SK-N-SH (cell line): ENCODE measurements at regions not wholly inside any gene's neighbourhood (a gene's known extent, or its start where the extent isn't known, plus 50 kb on each side); places are given as distances from the start of the nearest gene placed in this dataset.

Source experiments
- CTCF ChIA-PET: fragments of 300-600, 350-600 bp; formaldehyde crosslinking; extraction: SDS; loops from one replicate; lab custom pipeline; 2021; lab: Yijun Ruan, JAX
- POLR2A ChIA-PET: fragments of 350-600 bp; sonication (Branson Sonifier 250); formaldehyde crosslinking; extraction: SDS; loops from one replicate; lab custom pipeline; 2020; ENCODE audit warnings: antibody characterized with exemption, inconsistent platforms; lab: Yijun Ruan, JAX
- DNase-seq: peaks from one replicate; pipeline ENCODE4 v3.0.0; 2012
- H2AFZ ChIP-seq: fragments of 200-600 bp; sonication (generic); 2 replicates; pipeline ENCODE4 v1.8.1; 2016; ENCODE audit warnings: antibody characterized with exemption, mild to moderate bottlenecking, low read depth
- H3F3A ChIP-seq: fragments of 200-600 bp; sonication (generic); replicated peaks from 2 replicates; pipeline ENCODE3; 2016; ENCODE audit warnings: antibody characterized with exemption, mild to moderate bottlenecking; ENCODE audit not compliant: insufficient read depth
- H3K27ac ChIP-seq, 2 experiments: fragments of 200-500 bp in 1 of 2; fragments of 200-600 bp in 1 of 2; sonication (Bioruptor generic) in 1 of 2; sonication (generic), shearing (Covaris generic) in 1 of 2; 2 replicates each; pipeline versions ENCODE4 v1.5.1 to v1.6.1; 2014 to 2016; ENCODE audit warnings: low read depth in 2 of 2, inconsistent platforms in 1 of 2, low read length in 1 of 2, mild to moderate bottlenecking in 1 of 2, mixed read lengths in 1 of 2
- H3K27me3 ChIP-seq: fragments of 200-600 bp; sonication (generic), shearing (Covaris generic); 2 replicates; pipeline ENCODE4 v1.6.1; 2016; ENCODE audit warnings: mixed run types; ENCODE audit not compliant: insufficient read depth
- H3K36me3 ChIP-seq, 2 experiments: fragments of 200-500 bp in 1 of 2; fragments of 200-600 bp in 1 of 2; sonication (Bioruptor generic) in 1 of 2; sonication (generic) in 1 of 2; replicated peaks in 1 of 2; 2 replicates each; pipeline versions ENCODE3 to v1.5.1; 2014 to 2016; ENCODE audit warnings: low read length in 1 of 2, mild to moderate bottlenecking in 1 of 2; ENCODE audit not compliant: insufficient read depth in 2 of 2, control insufficient read depth in 1 of 2
- H3K4me1 ChIP-seq, 2 experiments: fragments of 200-500 bp in 1 of 2; fragments of 200-600 bp in 1 of 2; sonication (Bioruptor generic) in 1 of 2; sonication (generic), shearing (Covaris generic) in 1 of 2; 2 replicates each; pipeline versions ENCODE4 v1.5.1 to v1.6.1; 2014 to 2016; ENCODE audit warnings: low read depth in 1 of 2, low read length in 1 of 2, mixed run types in 1 of 2; ENCODE audit not compliant: insufficient read depth in 2 of 2, control insufficient read depth in 1 of 2
- H3K4me2 ChIP-seq: fragments of 200-600 bp; sonication (generic), shearing (Covaris generic); 2 replicates; pipeline ENCODE4 v1.6.1; 2017; ENCODE audit warnings: mixed run types
- H3K4me3 ChIP-seq, 2 experiments: fragments of 200-500 bp in 1 of 2; fragments of 200-600 bp in 1 of 2; sonication (Bioruptor generic) in 1 of 2; sonication (generic), shearing (Covaris generic) in 1 of 2; 2 replicates each; pipeline versions ENCODE4 v1.5.1 to v1.8.1; 2014 to 2016; ENCODE audit warnings: low read depth in 2 of 2, inconsistent platforms in 1 of 2, low read length in 1 of 2, mild to moderate bottlenecking in 1 of 2, mixed read lengths in 1 of 2, moderate library complexity in 1 of 2
- H3K79me2 ChIP-seq: fragments of 200-600 bp; sonication (generic); 2 replicates; pipeline ENCODE4 v1.8.1; 2017; ENCODE audit warnings: mild to moderate bottlenecking; ENCODE audit not compliant: insufficient read depth
- H3K9ac ChIP-seq: fragments of 200-600 bp; sonication (generic); 2 replicates; pipeline ENCODE4 v1.6.1; 2017; ENCODE audit warnings: mixed run types
- H3K9me2 ChIP-seq: fragments of 200-600 bp; sonication (generic); 2 replicates; pipeline ENCODE4 v1.6.1; 2017; ENCODE audit warnings: mixed run types
- H3K9me3 ChIP-seq: fragments of 200-600 bp; sonication (generic); 2 replicates; pipeline ENCODE4 v1.6.1; 2017; ENCODE audit warnings: mixed run types, mild to moderate bottlenecking, moderate library complexity
- H4K20me1 ChIP-seq: fragments of 200-600 bp; sonication (generic); 2 replicates; pipeline ENCODE4 v1.6.1; 2017; ENCODE audit warnings: mild to moderate bottlenecking, mixed run types; ENCODE audit not compliant: insufficient read depth
- CHD2 ChIP-seq: fragments of 150-350 bp; IDR thresholded peaks from 2 replicates; pipeline ENCODE4 v1.6.1; 2018; ENCODE audit warnings: low read length; ENCODE audit not compliant: partially characterized antibody
- ELF1 ChIP-seq: IDR thresholded peaks from 2 replicates; pipeline ENCODE4 v1.4.0; 2012
- EP300 ChIP-seq, 2 experiments: IDR thresholded peaks; 2 replicates each; pipeline versions ENCODE4 v1.4.0 to v1.6.1; 2012; ENCODE audit warnings: borderline replicate concordance in 1 of 2, low read depth in 1 of 2, low read length in 1 of 2
- FOSL2 ChIP-seq: IDR thresholded peaks from 2 replicates; pipeline ENCODE4 v1.4.0; 2012; ENCODE audit warnings: low read depth, mild to moderate bottlenecking, moderate library complexity, borderline replicate concordance
- FOXJ3 ChIP-seq: sonication (generic); formaldehyde crosslinking; IDR thresholded peaks from 2 replicates; pipeline ENCODE4 v1.5.1; 2020; ENCODE audit warnings: mild to moderate bottlenecking, missing genetic modification reagents
- FOXM1 ChIP-seq: IDR thresholded peaks from 2 replicates; pipeline ENCODE4 v1.4.0; 2012; ENCODE audit warnings: low read depth, mild to moderate bottlenecking
- GATA2 ChIP-seq: sonication (generic); formaldehyde crosslinking; IDR thresholded peaks from 2 replicates; pipeline ENCODE4 v1.5.0; 2020; ENCODE audit warnings: mild to moderate bottlenecking, missing genetic modification reagents
- MEF2A ChIP-seq: IDR thresholded peaks from 2 replicates; pipeline ENCODE4 v1.4.0; 2012; ENCODE audit warnings: low read depth, borderline replicate concordance
- NRF1 ChIP-seq: IDR thresholded peaks from 2 replicates; pipeline ENCODE4 v1.6.1; 2012; ENCODE audit warnings: low read depth, mild to moderate bottlenecking, low read length
- RFX5 ChIP-seq: IDR thresholded peaks from 2 replicates; pipeline ENCODE4 v1.6.1; 2012; ENCODE audit warnings: mild to moderate bottlenecking, improper control_type of control experiment, low read length
- RXRA ChIP-seq: IDR thresholded peaks from 2 replicates; pipeline ENCODE4 v1.4.0; 2012; ENCODE audit warnings: low read depth, mild to moderate bottlenecking, borderline replicate concordance
- SIN3A ChIP-seq: IDR thresholded peaks from 2 replicates; pipeline ENCODE4 v1.6.1; 2012; ENCODE audit warnings: low read depth, mild to moderate bottlenecking, low read length, moderate library complexity, borderline replicate concordance
- TCF12 ChIP-seq: IDR thresholded peaks from 2 replicates; pipeline ENCODE4 v1.4.0; 2012
- YY1 ChIP-seq: IDR thresholded peaks from 2 replicates; pipeline ENCODE4 v1.4.0; 2012; ENCODE audit warnings: low read depth, mild to moderate bottlenecking
- WGBS: methylation state at CpG from one replicate; pipeline ENCODE4 v1.1.6; 2017; ENCODE audit warnings: low lambda C conversion rate; 5-methylcytosine and 5-hydroxymethylcytosine counted together
- TF ChIP-seq, protein P1 (sequence below): IDR thresholded peaks from 2 replicates; pipeline ENCODE4 v1.6.1; 2012; ENCODE audit warnings: mild to moderate bottlenecking, low read depth, low read length, moderate library complexity
- TF ChIP-seq, protein P2 (sequence below): IDR thresholded peaks from 2 replicates; pipeline ENCODE4 v1.4.0; 2012; ENCODE audit warnings: low read depth
- TF ChIP-seq, protein P3 (sequence below): fragments of 200-600 bp; sonication (generic); IDR thresholded peaks from 2 replicates; pipeline ENCODE4 v1.6.1; 2017; ENCODE audit warnings: antibody characterized with exemption, mild to moderate bottlenecking, moderate library complexity

DNA sequence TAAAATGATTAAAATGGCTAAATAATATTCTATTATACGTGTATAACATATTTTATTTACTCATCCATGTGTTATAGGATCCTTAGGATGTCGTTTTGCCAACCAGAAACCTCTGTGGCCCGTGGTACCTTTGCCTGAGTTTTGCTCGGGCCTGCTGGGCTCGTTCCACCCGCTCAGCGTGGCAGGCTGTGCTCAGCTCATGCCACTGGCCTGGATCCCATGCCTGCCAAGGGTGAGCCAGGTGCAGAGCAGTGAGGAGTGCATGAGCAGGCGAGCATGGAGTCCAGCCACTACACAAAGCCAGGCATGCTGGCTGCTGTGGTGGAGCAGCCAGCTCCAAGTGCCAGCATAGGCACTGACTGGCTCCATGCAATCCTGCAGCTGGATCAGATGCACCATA is 417.2 kb downstream of the TTLL7 start (continued):
- TF ChIP-seq, protein P1, sequence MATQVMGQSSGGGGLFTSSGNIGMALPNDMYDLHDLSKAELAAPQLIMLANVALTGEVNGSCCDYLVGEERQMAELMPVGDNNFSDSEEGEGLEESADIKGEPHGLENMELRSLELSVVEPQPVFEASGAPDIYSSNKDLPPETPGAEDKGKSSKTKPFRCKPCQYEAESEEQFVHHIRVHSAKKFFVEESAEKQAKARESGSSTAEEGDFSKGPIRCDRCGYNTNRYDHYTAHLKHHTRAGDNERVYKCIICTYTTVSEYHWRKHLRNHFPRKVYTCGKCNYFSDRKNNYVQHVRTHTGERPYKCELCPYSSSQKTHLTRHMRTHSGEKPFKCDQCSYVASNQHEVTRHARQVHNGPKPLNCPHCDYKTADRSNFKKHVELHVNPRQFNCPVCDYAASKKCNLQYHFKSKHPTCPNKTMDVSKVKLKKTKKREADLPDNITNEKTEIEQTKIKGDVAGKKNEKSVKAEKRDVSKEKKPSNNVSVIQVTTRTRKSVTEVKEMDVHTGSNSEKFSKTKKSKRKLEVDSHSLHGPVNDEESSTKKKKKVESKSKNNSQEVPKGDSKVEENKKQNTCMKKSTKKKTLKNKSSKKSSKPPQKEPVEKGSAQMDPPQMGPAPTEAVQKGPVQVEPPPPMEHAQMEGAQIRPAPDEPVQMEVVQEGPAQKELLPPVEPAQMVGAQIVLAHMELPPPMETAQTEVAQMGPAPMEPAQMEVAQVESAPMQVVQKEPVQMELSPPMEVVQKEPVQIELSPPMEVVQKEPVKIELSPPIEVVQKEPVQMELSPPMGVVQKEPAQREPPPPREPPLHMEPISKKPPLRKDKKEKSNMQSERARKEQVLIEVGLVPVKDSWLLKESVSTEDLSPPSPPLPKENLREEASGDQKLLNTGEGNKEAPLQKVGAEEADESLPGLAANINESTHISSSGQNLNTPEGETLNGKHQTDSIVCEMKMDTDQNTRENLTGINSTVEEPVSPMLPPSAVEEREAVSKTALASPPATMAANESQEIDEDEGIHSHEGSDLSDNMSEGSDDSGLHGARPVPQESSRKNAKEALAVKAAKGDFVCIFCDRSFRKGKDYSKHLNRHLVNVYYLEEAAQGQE: no peak
- TF ChIP-seq FOXJ3 (CRISPR knock-in tag): no peak
- TF ChIP-seq NRF1: no peak
- no peak for TF ChIP-seq TCF12
- no peak for TF ChIP-seq GATA2 (CRISPR knock-in tag)

DNA sequence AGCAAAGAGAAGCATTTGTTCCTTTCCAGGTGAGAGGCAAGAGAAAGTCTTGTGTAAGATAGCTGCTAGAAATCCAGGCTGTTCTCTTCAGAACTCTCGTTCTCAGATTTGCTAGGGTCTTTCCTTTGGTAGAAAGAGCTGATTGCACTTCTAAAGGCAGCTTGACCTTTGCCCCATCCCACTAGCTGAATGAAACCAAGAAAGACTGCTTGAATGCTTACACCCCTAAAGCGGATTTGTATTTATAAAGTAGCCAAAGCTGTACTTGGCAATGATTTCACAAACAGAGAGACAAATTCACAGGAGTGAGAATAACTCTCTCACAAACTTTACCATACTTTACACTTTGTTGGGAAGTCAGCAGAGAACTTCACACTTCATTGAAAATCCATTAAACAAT is 424.1 kb downstream of the TTLL7 start:
- no peaks in the 10 kb centered on the region for H3K9me2 ChIP-seq
- no peaks in the 10 kb centered on the region for H3K79me2 ChIP-seq
- H3K9ac ChIP-seq: no peak overlapping the region
- CTCF ChIA-PET: interaction anchor here (0.9 kb wide), 1 partner anchor 14 kb away, joined by 3 read pairs; no protein-coding TSS in a partner anchor
- H3K27ac ChIP-seq: no peak overlapping the region
- no peaks in the 10 kb centered on the region for H3K27me3 ChIP-seq
- H3K4me1 ChIP-seq: no peaks in the 10 kb centered on the region
- H3K4me3 ChIP-seq: no peak overlapping the region
- POLR2A ChIA-PET: no interaction called here
- no peak overlapping the region for H2AFZ ChIP-seq
- no peak for DNase-seq
- H3K36me3 ChIP-seq: no peaks in the 10 kb centered on the region
- H4K20me1 ChIP-seq: no peaks in the 10 kb centered on the region
- no peak for TF ChIP-seq SIN3A
- no peak for TF ChIP-seq RXRA
- TF ChIP-seq, all 33 proteins: peak for 0
- H3K9me3 ChIP-seq: no peaks in the 10 kb centered on the region
- H3F3A ChIP-seq: no peaks in the 10 kb centered on the region
- H3K4me2 ChIP-seq: no peak overlapping the region
- 32% methylated on average over 2 of the region's 2 CpGs for whole genome bisulfite sequencing

DNA sequence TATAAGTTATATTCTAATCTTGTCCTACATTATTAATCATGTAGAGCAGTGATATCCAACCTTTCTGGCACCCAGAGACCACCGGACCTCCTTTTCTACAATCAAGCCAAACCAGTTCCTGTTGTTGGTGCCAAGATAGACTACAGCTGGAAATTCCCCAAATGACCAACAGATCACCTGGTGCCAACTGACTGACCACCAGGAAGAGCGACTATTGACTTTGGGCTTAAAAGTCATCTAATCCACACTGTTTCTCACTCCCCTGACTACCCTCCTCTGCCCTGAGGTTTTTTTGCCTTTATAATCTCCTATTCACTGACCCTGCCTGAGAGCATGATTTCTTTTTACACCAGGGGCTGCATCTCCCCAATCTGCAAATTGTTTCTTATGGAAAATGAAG is 425.2 kb downstream of the TTLL7 start:
- no peak for DNase-seq
- ChIA-PET POLR2A (no interaction called here), CTCF (interaction anchor here (0.7 kb wide), 1 partner anchor 12 kb away, joined by 3 read pairs; no protein-coding TSS in a partner anchor)
- WGBS: 22% methylated on average over 2 of the region's 2 CpGs
- no peaks in the 10 kb centered on the region for H4K20me1 ChIP-seq
- no peak overlapping the region for H2AFZ ChIP-seq
- no peak overlapping the region for H3K4me3 ChIP-seq
- H3K9ac ChIP-seq: no peak overlapping the region
- H3K27ac ChIP-seq: no peak overlapping the region
- H3K9me3 ChIP-seq: no peaks in the 10 kb centered on the region
- H3F3A ChIP-seq: no peaks in the 10 kb centered on the region
- H3K9me2 ChIP-seq: no peaks in the 10 kb centered on the region
- H3K27me3 ChIP-seq: no peaks in the 10 kb centered on the region
- no peaks in the 10 kb centered on the region for H3K79me2 ChIP-seq
- no peak overlapping the region for H3K4me2 ChIP-seq
- H3K4me1 ChIP-seq: no peaks in the 10 kb centered on the region
- no peaks in the 10 kb centered on the region for H3K36me3 ChIP-seq
- TF ChIP-seq NRF1 (no peak), GATA2 (CRISPR knock-in tag) (no peak), FOXM1 (no peak), YY1 (no peak), RFX5 (no peak), MEF2A (no peak), EP300 (IDR thresholded peaks at IDR 0.05; ENCODE audit: borderline replicate concordance in 1 of 2, low read depth in 1 of 2, low read length in 1 of 2) (no peak), SIN3A (no peak), ELF1 (no peak), CHD2 (no peak), FOSL2 (no peak)
- TF ChIP-seq, protein P2, sequence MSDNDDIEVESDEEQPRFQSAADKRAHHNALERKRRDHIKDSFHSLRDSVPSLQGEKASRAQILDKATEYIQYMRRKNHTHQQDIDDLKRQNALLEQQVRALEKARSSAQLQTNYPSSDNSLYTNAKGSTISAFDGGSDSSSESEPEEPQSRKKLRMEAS: no peak
- TF ChIP-seq, protein P3, sequence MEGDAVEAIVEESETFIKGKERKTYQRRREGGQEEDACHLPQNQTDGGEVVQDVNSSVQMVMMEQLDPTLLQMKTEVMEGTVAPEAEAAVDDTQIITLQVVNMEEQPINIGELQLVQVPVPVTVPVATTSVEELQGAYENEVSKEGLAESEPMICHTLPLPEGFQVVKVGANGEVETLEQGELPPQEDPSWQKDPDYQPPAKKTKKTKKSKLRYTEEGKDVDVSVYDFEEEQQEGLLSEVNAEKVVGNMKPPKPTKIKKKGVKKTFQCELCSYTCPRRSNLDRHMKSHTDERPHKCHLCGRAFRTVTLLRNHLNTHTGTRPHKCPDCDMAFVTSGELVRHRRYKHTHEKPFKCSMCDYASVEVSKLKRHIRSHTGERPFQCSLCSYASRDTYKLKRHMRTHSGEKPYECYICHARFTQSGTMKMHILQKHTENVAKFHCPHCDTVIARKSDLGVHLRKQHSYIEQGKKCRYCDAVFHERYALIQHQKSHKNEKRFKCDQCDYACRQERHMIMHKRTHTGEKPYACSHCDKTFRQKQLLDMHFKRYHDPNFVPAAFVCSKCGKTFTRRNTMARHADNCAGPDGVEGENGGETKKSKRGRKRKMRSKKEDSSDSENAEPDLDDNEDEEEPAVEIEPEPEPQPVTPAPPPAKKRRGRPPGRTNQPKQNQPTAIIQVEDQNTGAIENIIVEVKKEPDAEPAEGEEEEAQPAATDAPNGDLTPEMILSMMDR: no peak
- TF ChIP-seq, protein P1: no peak
